H1 (cell line): ENCODE measurements at regions not wholly inside any gene's neighbourhood (a gene's known extent, or its start where the extent isn't known, plus 50 kb on each side); places are given as distances from the start of the nearest gene placed in this dataset.

Source experiments
- CTCF ChIA-PET: fragments of 300-600 bp; sonication (Branson Sonifier 250); formaldehyde crosslinking; loops from one replicate; lab custom pipeline; 2021; ENCODE audit not compliant: partially characterized antibody; lab: Charles Lee
- POLR2A ChIA-PET: fragments of 300-600 bp; sonication (Branson Sonifier 250); formaldehyde crosslinking; loops from one replicate; lab custom pipeline; 2021; ENCODE audit warnings: inconsistent platforms; ENCODE audit not compliant: partially characterized antibody; lab: Charles Lee
- DNase-seq, 2 experiments: peaks; one replicate each; pipeline versions ENCODE4 v3.0.0 to v3.0.0-alpha.2; 2010 to 2022; ENCODE audit warnings: low spot score in 2 of 2, low read depth in 1 of 2, mixed read lengths in 1 of 2
- FAIRE-seq: peaks from 2 replicates; lab custom pipeline; 2011; peaks lifted over from hg19 to GRCh38; lab: Jason Lieb, UNC
- H2AFZ ChIP-seq: 2 replicates; pipeline ENCODE4 v1.8.1; 2012; ENCODE audit warnings: low read length, inconsistent platforms
- H2AK5ac ChIP-seq: 2 replicates; pipeline ENCODE4 v1.6.1; 2013; ENCODE audit warnings: low read depth, low read length
- H2BK120ac ChIP-seq: replicated peaks from 2 replicates; pipeline ENCODE3; 2013; ENCODE audit warnings: low read depth, low read length, inconsistent platforms
- H2BK12ac ChIP-seq: 2 replicates; pipeline ENCODE4 v1.6.1; 2013; ENCODE audit warnings: low read depth, low read length
- H2BK15ac ChIP-seq: 2 replicates; pipeline ENCODE4 v1.6.1; 2013; ENCODE audit warnings: low read length
- H2BK20ac ChIP-seq: 2 replicates; pipeline ENCODE4 v1.6.1; 2013; ENCODE audit warnings: low read length
- H2BK5ac ChIP-seq: 2 replicates; pipeline ENCODE4 v1.6.1; 2013; ENCODE audit warnings: low read depth, low read length
- H3K14ac ChIP-seq: 2 replicates; pipeline ENCODE4 v1.6.1; 2013; ENCODE audit warnings: inconsistent platforms; ENCODE audit not compliant: insufficient read length
- H3K18ac ChIP-seq: 2 replicates; pipeline ENCODE4 v1.6.1; 2013; ENCODE audit warnings: low read length; ENCODE audit errors: extremely low read depth
- H3K23ac ChIP-seq: 2 replicates; pipeline ENCODE4 v1.6.1; 2013; ENCODE audit warnings: inconsistent platforms; ENCODE audit not compliant: insufficient read length
- H3K23me2 ChIP-seq: 2 replicates; pipeline ENCODE4 v1.6.1; 2013; ENCODE audit warnings: low read depth, low read length
- H3K27ac ChIP-seq: 2 replicates; pipeline ENCODE4 v1.6.1; 2011; ENCODE audit warnings: low read depth, low read length, inconsistent platforms
- H3K27me3 ChIP-seq, 4 experiments: replicated peaks in 1 of 4; 1 replicate in 1 of 4; 2 replicates in 3 of 4; pipeline versions ENCODE4 v1.6.1 to v1.8.1; 2011 to 2013; ENCODE audit warnings: low read length in 3 of 4, mild to moderate bottlenecking in 3 of 4, inconsistent platforms in 2 of 4, mixed read lengths in 2 of 4, moderate library complexity in 1 of 4; ENCODE audit not compliant: control insufficient read depth in 3 of 4, insufficient read depth in 3 of 4; ENCODE audit errors: extremely low read depth in 1 of 4
- H3K36me3 ChIP-seq, 4 experiments: 2 replicates each; pipeline versions ENCODE4 v1.6.1 to v1.8.1; 2011 to 2013; ENCODE audit warnings: mild to moderate bottlenecking in 4 of 4, low read length in 3 of 4, moderate library complexity in 2 of 4, control low read depth in 1 of 4, inconsistent platforms in 1 of 4; ENCODE audit not compliant: insufficient read depth in 4 of 4, control insufficient read depth in 2 of 4
- H3K4ac ChIP-seq: replicated peaks from 2 replicates; pipeline ENCODE3; 2013; ENCODE audit warnings: low read length, low read depth, mixed read lengths, inconsistent platforms; ENCODE audit not compliant: insufficient read length
- H3K4me1 ChIP-seq, 4 experiments: replicated peaks in 1 of 4; 1 replicate in 1 of 4; 2 replicates in 3 of 4; pipeline versions ENCODE4 v1.6.1 to v1.8.1; 2011 to 2013; ENCODE audit warnings: low read length in 3 of 4, inconsistent platforms in 2 of 4, mixed read lengths in 1 of 4; ENCODE audit not compliant: insufficient read depth in 4 of 4, control insufficient read depth in 3 of 4
- H3K4me2 ChIP-seq, 2 experiments: 2 replicates each; pipeline versions ENCODE4 v1.6.1 to v1.8.1; 2011 to 2013; ENCODE audit warnings: low read depth in 2 of 2, low read length in 2 of 2, control low read depth in 1 of 2, inconsistent platforms in 1 of 2, mild to moderate bottlenecking in 1 of 2; ENCODE audit not compliant: insufficient read depth in 1 of 2
- H3K4me3 ChIP-seq, 4 experiments: fragments of 200-600, 300-600 bp in 1 of 4; sonication (generic), shearing (Covaris generic), sonication (Bioruptor Twin) in 1 of 4; 2 replicates each; pipeline versions ENCODE4 v1.5.1 to v1.8.1; 2011 to 2016; ENCODE audit warnings: low read length in 4 of 4, low read depth in 3 of 4, control low read depth in 2 of 4, inconsistent platforms in 2 of 4, mild to moderate bottlenecking in 2 of 4, mixed read lengths in 1 of 4, moderate library complexity in 1 of 4; ENCODE audit not compliant: insufficient read depth in 2 of 4; ENCODE audit errors: extremely low read depth in 1 of 4
- H3K56ac ChIP-seq: replicated peaks from 2 replicates; pipeline ENCODE3; 2013; ENCODE audit warnings: low read depth, mild to moderate bottlenecking, mixed read lengths, low read length, inconsistent platforms; ENCODE audit not compliant: insufficient read length
- H3K79me1 ChIP-seq: 2 replicates; pipeline ENCODE4 v1.6.1; 2013; ENCODE audit warnings: low read depth, low read length, control low read depth
- H3K79me2 ChIP-seq, 2 experiments: 2 replicates each; pipeline versions ENCODE4 v1.6.1 to v1.8.1; 2012 to 2013; ENCODE audit warnings: low read length in 2 of 2, mild to moderate bottlenecking in 2 of 2, inconsistent platforms in 1 of 2; ENCODE audit not compliant: insufficient read depth in 2 of 2, control insufficient read depth in 1 of 2
- H3K9ac ChIP-seq, 4 experiments: replicated peaks in 1 of 4; 1 replicate in 1 of 4; 2 replicates in 3 of 4; pipeline versions ENCODE4 v1.6.1 to v1.8.1; 2011 to 2013; ENCODE audit warnings: low read depth in 3 of 4, low read length in 3 of 4, control low read depth in 2 of 4, mild to moderate bottlenecking in 2 of 4, moderate library complexity in 2 of 4, inconsistent platforms in 1 of 4; ENCODE audit errors: extremely low read depth in 1 of 4
- H3K9me3 ChIP-seq, 2 experiments: 2 replicates each; pipeline versions ENCODE4 v1.6.1 to v1.8.1; 2012 to 2013; ENCODE audit warnings: mild to moderate bottlenecking in 2 of 2, moderate library complexity in 2 of 2, control low read depth in 1 of 2, inconsistent platforms in 1 of 2, low read depth in 1 of 2, low read length in 1 of 2, mixed read lengths in 1 of 2; ENCODE audit not compliant: insufficient read depth in 2 of 2
- H4K20me1 ChIP-seq, 2 experiments: replicated peaks in 1 of 2; 2 replicates each; pipeline versions ENCODE3 to v1.8.1; 2011 to 2013; ENCODE audit warnings: inconsistent platforms in 2 of 2, low read length in 2 of 2, mild to moderate bottlenecking in 1 of 2; ENCODE audit not compliant: insufficient read depth in 2 of 2, control insufficient read depth in 1 of 2
- H4K5ac ChIP-seq: 2 replicates; pipeline ENCODE4 v1.6.1; 2013; ENCODE audit warnings: low read length, low read depth, mixed read lengths, inconsistent platforms; ENCODE audit not compliant: insufficient read length
- H4K8ac ChIP-seq: 2 replicates; pipeline ENCODE4 v1.8.0; 2013; ENCODE audit warnings: mild to moderate bottlenecking, moderate library complexity, low read length, inconsistent platforms; ENCODE audit not compliant: insufficient read depth; ENCODE audit errors: extremely low read depth
- H4K91ac ChIP-seq: replicated peaks from 2 replicates; pipeline ENCODE3; 2013; ENCODE audit warnings: low read length, mixed read lengths, inconsistent platforms; ENCODE audit not compliant: insufficient read length
- CBX8 ChIP-seq: fragments of 300-800, 300-1000 bp; sonication (generic); IDR thresholded peaks from 2 replicates; pipeline ENCODE4 v1.7.1; 2016; ENCODE audit warnings: low read depth, low read length, borderline replicate concordance
- CHD1 ChIP-seq: IDR thresholded peaks from 2 replicates; pipeline ENCODE4 v1.6.1; 2012; ENCODE audit warnings: low read depth, low read length, improper control_type of control experiment
- CTBP2 ChIP-seq: IDR thresholded peaks from 2 replicates; pipeline ENCODE4 v1.7.0; 2011; ENCODE audit warnings: borderline replicate concordance, mild to moderate bottlenecking, moderate library complexity, mixed read lengths, low read length; ENCODE audit not compliant: insufficient read depth, insufficient read length
- EZH2 ChIP-seq: fragments of 200-600 bp; sonication (generic); IDR thresholded peaks from 2 replicates; pipeline ENCODE4 v1.7.1; 2012; ENCODE audit warnings: low read depth, mild to moderate bottlenecking, moderate library complexity, low read length, inconsistent platforms; ENCODE audit not compliant: severe bottlenecking
- HDAC2 ChIP-seq, 2 experiments: fragments of 300-600 bp in 1 of 2; sonication (generic) in 1 of 2; IDR thresholded peaks; 2 replicates each; pipeline ENCODE4 v1.6.1; 2011 to 2012; ENCODE audit warnings: low read depth in 2 of 2, low read length in 2 of 2, mild to moderate bottlenecking in 2 of 2, moderate library complexity in 2 of 2, borderline replicate concordance in 1 of 2, inconsistent platforms in 1 of 2
- JUN ChIP-seq: IDR thresholded peaks from 2 replicates; pipeline ENCODE4 v1.6.1; 2011; ENCODE audit warnings: low read depth, mild to moderate bottlenecking, improper control_type of control experiment, low read length
- RNF2 ChIP-seq: fragments of 200-900, 300-1000 bp; sonication (generic); IDR thresholded peaks from 2 replicates; pipeline ENCODE4 v1.7.1; 2016; ENCODE audit warnings: borderline replicate concordance, low read depth, mild to moderate bottlenecking, antibody characterized with exemption, low read length; ENCODE audit not compliant: poor library complexity, severe bottlenecking; ENCODE audit errors: missing control alignments
- SIN3A ChIP-seq, 2 experiments: IDR thresholded peaks in 1 of 2; conservative IDR thresholded peaks in 1 of 2; 2 replicates each; pipeline ENCODE4 v1.6.1; 2011 to 2012; ENCODE audit warnings: low read length in 2 of 2, improper control_type of control experiment in 1 of 2, low read depth in 1 of 2, mild to moderate bottlenecking in 1 of 2
- SIRT6 ChIP-seq: IDR thresholded peaks from one replicate; pipeline ENCODE4 v1.7.1; 2012; ENCODE audit warnings: low read length, inconsistent platforms
- SP2 ChIP-seq: IDR thresholded peaks from 2 replicates; pipeline ENCODE4 v1.6.1; 2012; ENCODE audit warnings: mild to moderate bottlenecking, low read length, inconsistent platforms
- YY1 ChIP-seq: IDR thresholded peaks from 2 replicates; pipeline ENCODE4 v1.6.1; 2011; ENCODE audit warnings: low read depth, mild to moderate bottlenecking, low read length
- TF ChIP-seq, protein P1 (sequence below): IDR thresholded peaks from 2 replicates; pipeline ENCODE4 v1.6.1; 2011; ENCODE audit warnings: low read length, improper control_type of control experiment

DNA sequence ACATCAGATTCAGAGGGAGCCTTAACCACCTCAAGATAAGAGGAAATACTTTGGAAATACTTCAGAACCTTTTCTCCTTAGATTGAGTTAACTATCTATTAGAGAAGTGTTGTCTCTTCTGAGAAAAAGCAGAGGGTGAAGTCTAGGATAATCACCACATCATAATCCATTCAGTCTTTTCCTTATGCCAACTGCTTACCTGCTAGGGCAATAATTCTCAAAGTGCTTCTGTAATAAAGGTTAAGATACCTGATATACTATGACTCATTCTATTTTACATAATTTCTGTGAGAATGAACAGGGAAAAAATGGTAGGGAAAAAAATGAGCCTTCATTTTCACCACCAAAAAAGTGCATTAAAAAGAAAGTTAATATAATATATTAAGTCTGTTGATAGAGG is 70.1 kb upstream of the LOC128125822 start:
- Histone ChIP-seq H4K91ac (no peak overlapping the region), H3K79me1 (no peaks in the 10 kb centered on the region), H2BK15ac (no peak overlapping the region), H3K9ac (no peak overlapping the region), H2AFZ (no peak overlapping the region), H4K20me1 (no peaks in the 10 kb centered on the region), H2BK20ac (no peak overlapping the region), H3K4me2 (no peak overlapping the region), H4K8ac (no peak overlapping the region), H4K5ac (no peak overlapping the region), H3K27ac (no peak overlapping the region), H2BK120ac (no peak overlapping the region), H3K79me2 (no peaks in the 10 kb centered on the region), H3K4ac (no peak overlapping the region), H3K14ac (no peak overlapping the region), H3K27me3 (no peaks in the 10 kb centered on the region), H3K18ac (no peak overlapping the region), H2BK12ac (no peak overlapping the region), H3K4me3 (no peak overlapping the region), H3K23ac (no peak overlapping the region), H2BK5ac (no peak overlapping the region), H3K4me1 (no peaks in the 10 kb centered on the region), H3K23me2 (no peaks in the 10 kb centered on the region), H2AK5ac (no peak overlapping the region), H3K56ac (no peak overlapping the region), H3K36me3 (no peaks in the 10 kb centered on the region), H3K9me3 (no peaks in the 10 kb centered on the region)
- no peak for DNase-seq
- ChIA-PET CTCF (interaction anchor here (1.2 kb wide), 1 partner anchor 13 kb away, joined by 3 read pairs; no protein-coding TSS in a partner anchor), POLR2A (no interaction called here)
- FAIRE-seq = no peak
- no peak for TF ChIP-seq CTBP2
- TF ChIP-seq, protein P1, sequence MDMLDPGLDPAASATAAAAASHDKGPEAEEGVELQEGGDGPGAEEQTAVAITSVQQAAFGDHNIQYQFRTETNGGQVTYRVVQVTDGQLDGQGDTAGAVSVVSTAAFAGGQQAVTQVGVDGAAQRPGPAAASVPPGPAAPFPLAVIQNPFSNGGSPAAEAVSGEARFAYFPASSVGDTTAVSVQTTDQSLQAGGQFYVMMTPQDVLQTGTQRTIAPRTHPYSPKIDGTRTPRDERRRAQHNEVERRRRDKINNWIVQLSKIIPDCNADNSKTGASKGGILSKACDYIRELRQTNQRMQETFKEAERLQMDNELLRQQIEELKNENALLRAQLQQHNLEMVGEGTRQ = no peak
- TF ChIP-seq SIN3A (conservative IDR thresholded peaks at IDR 0.05 in 1 of 2, IDR thresholded peaks at IDR 0.05 in 1 of 2; ENCODE audit: low read depth in 1 of 2, low read length in 2 of 2) = no peak
- no peak for TF ChIP-seq EZH2
- TF ChIP-seq HDAC2 (IDR thresholded peaks at IDR 0.05; ENCODE audit: borderline replicate concordance in 1 of 2, low read depth in 2 of 2, low read length in 2 of 2) = no peak
- no peak for TF ChIP-seq SP2
- TF ChIP-seq RNF2 = no peak
- no peak for TF ChIP-seq CHD1
- TF ChIP-seq CBX8 = no peak
- TF ChIP-seq YY1 = no peak
- TF ChIP-seq JUN = no peak
- no peak for TF ChIP-seq SIRT6
